ENCODE measurements at regions not wholly inside any gene's neighbourhood (a gene's known extent, or its start where the extent isn't known, plus 50 kb on each side); places are given as distances from the start of the nearest gene placed in this dataset.
"Not testable (repeated sequence)": the region's sequence is repeated elsewhere in the genome, so short reads cannot be mapped to it uniquely, and the experiment has no call there.

GRCh38 chr4:187128222-187128621, 404.6 kb upstream of the FAT1 start:
- H3K4me2 ChIP-seq (replicated peaks; ENCODE audit: extremely low read depth, low read length, poor library complexity, severe bottlenecking), result no peak overlapping the region
- H3K27ac ChIP-seq (ENCODE audit: low read depth in 1 of 2, low read length in 2 of 2), result no peak overlapping the region
- Mint-ChIP-seq H3K27me3 (ENCODE audit: low read depth in 3 of 3) (no peaks in the 10 kb centered on the region), H3K4me3 (no peak overlapping the region), H3K4me1 (no peaks in the 10 kb centered on the region), H3K36me3 (no peaks in the 10 kb centered on the region), H3K27ac (peak overlapping the region in 1 of 7 donors; percentile 61), H3K9me3 (peaks cover 0 to 24% (median 10%) of the 10 kb centered on the region in 7 donors)
- no peaks in the 10 kb centered on the region for H4K20me1 ChIP-seq (ENCODE audit: insufficient read depth, low read length)
- no peaks in the 10 kb centered on the region for H3K79me2 ChIP-seq (ENCODE audit: insufficient read depth, low read length)
- H3K36me3 ChIP-seq (replicated peaks in 1 of 2; ENCODE audit: control insufficient read depth in 1 of 2, insufficient read depth in 2 of 2, low read length in 2 of 2), result no peaks in the 10 kb centered on the region
- DNase-seq, result no peak
- intact Hi-C loops (cut with micrococcal nuclease), result no loop called here
- H3K4me3 ChIP-seq (replicated peaks in 1 of 3; ENCODE audit: low read depth in 2 of 3, low read length in 3 of 3), result no peak overlapping the region
- H3K9ac ChIP-seq (ENCODE audit: insufficient read depth, low read length, poor library complexity, severe bottlenecking), result no peak overlapping the region
- no CpG with 5 or more reads among the region's 11 CpGs for WGBS (ENCODE audit: insufficient coverage)
- no peak overlapping the region for H2AFZ ChIP-seq (ENCODE audit: insufficient read depth, low read depth, low read length, poor library complexity, severe bottlenecking)
- TF ChIP-seq, protein P1, sequence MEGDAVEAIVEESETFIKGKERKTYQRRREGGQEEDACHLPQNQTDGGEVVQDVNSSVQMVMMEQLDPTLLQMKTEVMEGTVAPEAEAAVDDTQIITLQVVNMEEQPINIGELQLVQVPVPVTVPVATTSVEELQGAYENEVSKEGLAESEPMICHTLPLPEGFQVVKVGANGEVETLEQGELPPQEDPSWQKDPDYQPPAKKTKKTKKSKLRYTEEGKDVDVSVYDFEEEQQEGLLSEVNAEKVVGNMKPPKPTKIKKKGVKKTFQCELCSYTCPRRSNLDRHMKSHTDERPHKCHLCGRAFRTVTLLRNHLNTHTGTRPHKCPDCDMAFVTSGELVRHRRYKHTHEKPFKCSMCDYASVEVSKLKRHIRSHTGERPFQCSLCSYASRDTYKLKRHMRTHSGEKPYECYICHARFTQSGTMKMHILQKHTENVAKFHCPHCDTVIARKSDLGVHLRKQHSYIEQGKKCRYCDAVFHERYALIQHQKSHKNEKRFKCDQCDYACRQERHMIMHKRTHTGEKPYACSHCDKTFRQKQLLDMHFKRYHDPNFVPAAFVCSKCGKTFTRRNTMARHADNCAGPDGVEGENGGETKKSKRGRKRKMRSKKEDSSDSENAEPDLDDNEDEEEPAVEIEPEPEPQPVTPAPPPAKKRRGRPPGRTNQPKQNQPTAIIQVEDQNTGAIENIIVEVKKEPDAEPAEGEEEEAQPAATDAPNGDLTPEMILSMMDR (IDR thresholded peaks at IDR 0.05), result no peak
- no peaks in the 10 kb centered on the region for H3K27me3 ChIP-seq (ENCODE audit: control insufficient read depth in 2 of 2, insufficient read depth in 2 of 2, low read length in 2 of 2)
- H3K4me1 ChIP-seq (ENCODE audit: control insufficient read depth in 1 of 2, insufficient read depth in 2 of 2, low read length in 2 of 2), result no peaks in the 10 kb centered on the region
- peaks cover 17 to 25% of the 10 kb centered on the region in 2 donors for H3K9me3 ChIP-seq (replicated peaks in 1 of 2; ENCODE audit: control insufficient read depth in 1 of 2, insufficient read depth in 1 of 2, low read length in 2 of 2)

DNA sequence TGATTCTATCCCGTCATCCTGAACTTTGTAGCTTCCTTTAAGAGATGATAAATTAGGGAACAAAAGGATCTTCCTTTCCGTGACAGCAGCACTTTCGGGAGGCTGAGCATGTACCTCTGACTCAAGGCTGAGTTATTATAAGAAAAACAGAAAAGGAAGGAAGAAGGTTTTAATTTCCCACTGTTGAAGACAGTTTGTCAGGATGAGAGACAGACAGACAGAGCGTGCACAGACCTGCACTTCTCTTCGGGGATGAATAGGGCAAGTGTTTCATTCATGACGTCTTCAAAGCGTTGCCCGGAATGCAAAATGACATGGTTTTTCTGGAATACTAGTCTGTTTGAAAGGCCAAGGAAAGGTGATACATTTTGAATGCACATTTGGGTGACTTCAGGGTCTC, 405.3 kb upstream of the FAT1 start:
- Histone ChIP-seq H2AFZ (ENCODE audit: insufficient read depth, low read depth, low read length, poor library complexity, severe bottlenecking) (no peak overlapping the region), H3K4me1 (ENCODE audit: control insufficient read depth in 1 of 2, insufficient read depth in 2 of 2, low read length in 2 of 2) (no peaks in the 10 kb centered on the region), H3K36me3 (replicated peaks in 1 of 2; ENCODE audit: control insufficient read depth in 1 of 2, insufficient read depth in 2 of 2, low read length in 2 of 2) (no peaks in the 10 kb centered on the region), H3K4me2 (replicated peaks; ENCODE audit: extremely low read depth, low read length, poor library complexity, severe bottlenecking) (no peak overlapping the region), H3K27me3 (ENCODE audit: control insufficient read depth in 2 of 2, insufficient read depth in 2 of 2, low read length in 2 of 2) (no peaks in the 10 kb centered on the region), H4K20me1 (ENCODE audit: insufficient read depth, low read length) (no peaks in the 10 kb centered on the region), H3K9ac (ENCODE audit: insufficient read depth, low read length, poor library complexity, severe bottlenecking) (no peak overlapping the region), H3K9me3 (replicated peaks in 1 of 2; ENCODE audit: control insufficient read depth in 1 of 2, insufficient read depth in 1 of 2, low read length in 2 of 2) (peaks cover 15 to 25% of the 10 kb centered on the region in 2 donors), H3K4me3 (replicated peaks in 1 of 3; ENCODE audit: low read depth in 2 of 3, low read length in 3 of 3) (no peak overlapping the region), H3K79me2 (ENCODE audit: insufficient read depth, low read length) (no peaks in the 10 kb centered on the region), H3K27ac (ENCODE audit: low read depth in 1 of 2, low read length in 2 of 2) (no peak overlapping the region)
- peaks cover 0 to 26% (median 10%) of the 10 kb centered on the region in 7 donors for H3K9me3 Mint-ChIP-seq
- no peaks in the 10 kb centered on the region for H3K27me3 Mint-ChIP-seq (ENCODE audit: low read depth in 3 of 3)
- TF ChIP-seq, protein P1 (IDR thresholded peaks at IDR 0.05), result no peak
- H3K4me1 Mint-ChIP-seq, result no peaks in the 10 kb centered on the region
- no peak overlapping the region for H3K27ac Mint-ChIP-seq
- intact Hi-C loops (cut with micrococcal nuclease), result no loop called here
- no peak overlapping the region for H3K4me3 Mint-ChIP-seq
- WGBS (ENCODE audit: insufficient coverage), result 78% methylated on average over 6 of the region's 8 CpGs
- no peak for DNase-seq
- H3K36me3 Mint-ChIP-seq, result no peaks in the 10 kb centered on the region

DNA sequence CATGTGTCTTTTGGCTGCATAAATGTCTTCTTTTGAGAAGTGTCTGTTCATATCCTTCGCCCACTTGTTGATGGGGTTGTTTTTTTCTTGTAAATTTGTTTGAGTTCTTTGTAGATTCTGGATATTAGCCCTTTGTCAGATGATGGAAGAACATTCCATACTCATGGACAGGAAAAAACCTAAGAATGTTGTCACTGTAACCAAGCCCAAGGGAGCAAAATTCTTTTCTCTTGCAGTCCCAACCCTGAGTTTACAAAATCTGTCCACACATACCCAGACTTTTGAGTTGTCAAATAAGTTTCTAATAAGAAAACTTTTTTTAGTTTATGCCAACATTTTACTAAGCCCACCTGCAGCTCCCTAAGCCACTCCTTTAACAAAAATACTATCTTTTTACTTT, 408.2 kb upstream of the FAT1 start:
- H3K9ac ChIP-seq (ENCODE audit: insufficient read depth, low read length, poor library complexity, severe bottlenecking); H2AFZ ChIP-seq (ENCODE audit: insufficient read depth, low read depth, low read length, poor library complexity, severe bottlenecking); H3K4me1 Mint-ChIP-seq; H3K36me3 Mint-ChIP-seq; H3K79me2 ChIP-seq (ENCODE audit: insufficient read depth, low read length); H3K27ac ChIP-seq (ENCODE audit: low read depth in 1 of 2, low read length in 2 of 2); intact Hi-C loops (cut with micrococcal nuclease); H3K4me2 ChIP-seq (replicated peaks; ENCODE audit: extremely low read depth, low read length, poor library complexity, severe bottlenecking); H3K4me3 ChIP-seq (replicated peaks in 1 of 3; ENCODE audit: low read depth in 2 of 3, low read length in 3 of 3); H3K27ac Mint-ChIP-seq; H3K27me3 Mint-ChIP-seq (ENCODE audit: low read depth in 3 of 3); H4K20me1 ChIP-seq (ENCODE audit: insufficient read depth, low read length); DNase-seq; H3K36me3 ChIP-seq (replicated peaks in 1 of 2; ENCODE audit: control insufficient read depth in 1 of 2, insufficient read depth in 2 of 2, low read length in 2 of 2); H3K4me1 ChIP-seq (ENCODE audit: control insufficient read depth in 1 of 2, insufficient read depth in 2 of 2, low read length in 2 of 2); H3K27me3 ChIP-seq (ENCODE audit: control insufficient read depth in 2 of 2, insufficient read depth in 2 of 2, low read length in 2 of 2); H3K4me3 Mint-ChIP-seq: not testable (repeated sequence)
- no CpG with 5 or more reads among the region's 1 CpG for WGBS (ENCODE audit: insufficient coverage)
- H3K9me3 ChIP-seq (replicated peaks in 1 of 2; ENCODE audit: control insufficient read depth in 1 of 2, insufficient read depth in 1 of 2, low read length in 2 of 2), result peaks cover 13 to 14% of the 10 kb centered on the region in 2 donors
- peaks cover 0 to 15% (median 4%) of the 10 kb centered on the region in 7 donors for H3K9me3 Mint-ChIP-seq
